GM21360 (cell line): ENCODE measurements at regions not wholly inside any gene's neighbourhood (a gene's known extent, or its start where the extent isn't known, plus 50 kb on each side); places are given as distances from the start of the nearest gene placed in this dataset.

Experiments used
- ATAC-seq: cut with Tn5 transposase; IDR thresholded peaks from one replicate; pipeline ENCODE4 v1.9.1; 2021; ENCODE audit warnings: mild to moderate bottlenecking, moderate library complexity; ENCODE audit not compliant: unreplicated experiment

DNA sequence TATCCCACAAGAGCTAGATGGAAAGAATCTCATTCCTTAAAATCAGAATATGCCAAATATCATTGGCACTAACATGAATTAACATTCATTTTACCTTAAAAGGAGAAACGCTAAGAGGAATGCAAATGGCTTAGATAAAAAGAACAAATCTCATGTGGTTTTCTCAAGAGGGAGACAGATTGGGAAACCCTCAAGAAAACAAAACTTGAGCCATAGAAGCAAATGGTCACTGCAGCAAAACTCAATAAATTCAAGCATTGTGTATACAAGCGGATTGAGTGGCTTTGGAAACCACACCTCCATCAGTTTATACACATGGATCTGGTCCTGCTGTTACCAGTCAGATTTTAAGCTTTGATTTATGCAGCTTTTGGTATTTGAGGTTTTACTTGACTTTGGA lies 1331.8 kb upstream of the ZEB2 start:
- no peak for ATAC-seq

- no peak for ATAC-seq
Measured at GRCh38 chr2:145849466-145849865, 1329.5 kb upstream of the ZEB2 start.

DNA sequence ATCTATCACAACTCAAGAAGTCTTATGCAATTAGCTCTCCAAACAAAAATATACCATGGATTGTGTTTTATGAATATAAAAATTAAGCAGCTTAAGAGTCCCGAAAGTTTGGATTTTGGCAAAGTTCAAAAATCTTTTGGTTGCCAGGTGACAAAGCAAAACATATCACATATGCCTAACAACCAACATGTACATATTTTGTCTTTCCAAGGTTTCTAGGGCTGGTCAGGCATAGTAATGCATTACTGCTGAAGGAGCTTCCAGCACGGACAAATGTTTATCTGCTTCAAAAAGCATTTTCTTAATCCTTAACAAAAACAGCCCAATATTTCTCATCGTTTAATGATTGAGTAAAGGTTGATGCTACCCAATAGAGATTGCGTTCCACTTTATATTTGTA lies 1327.1 kb upstream of the ZEB2 start:
- ATAC-seq: no peak

DNA sequence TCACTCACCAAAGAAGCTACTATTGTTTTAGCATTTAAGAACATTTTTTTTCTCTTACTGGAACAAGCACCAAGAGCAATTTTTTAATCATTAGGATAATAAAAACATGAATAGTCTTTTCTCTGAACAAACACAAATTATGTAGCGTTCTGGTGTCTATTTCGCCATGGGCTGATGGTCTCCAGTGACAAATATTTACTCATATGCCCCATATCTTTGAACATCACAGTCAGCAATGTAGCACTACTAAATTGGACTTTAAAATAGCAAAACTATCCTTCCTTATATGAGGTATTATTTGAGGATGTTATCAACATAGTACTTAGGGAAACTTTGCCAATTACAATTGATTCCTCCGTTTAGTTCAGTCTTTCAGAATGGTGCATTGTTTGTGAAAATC lies 1326.0 kb upstream of the ZEB2 start:
- no peak for ATAC-seq

- no peak for ATAC-seq
Measured at GRCh38 chr2:145845207-145845894, 1325.4 kb upstream of the ZEB2 start.

- no peak for ATAC-seq
Measured at GRCh38 chr2:145841973-145842372, 1322.1 kb upstream of the ZEB2 start.

GRCh38 chr2:145836986-145837385 lies 1317.1 kb upstream of the ZEB2 start:
- no peak for ATAC-seq

DNA sequence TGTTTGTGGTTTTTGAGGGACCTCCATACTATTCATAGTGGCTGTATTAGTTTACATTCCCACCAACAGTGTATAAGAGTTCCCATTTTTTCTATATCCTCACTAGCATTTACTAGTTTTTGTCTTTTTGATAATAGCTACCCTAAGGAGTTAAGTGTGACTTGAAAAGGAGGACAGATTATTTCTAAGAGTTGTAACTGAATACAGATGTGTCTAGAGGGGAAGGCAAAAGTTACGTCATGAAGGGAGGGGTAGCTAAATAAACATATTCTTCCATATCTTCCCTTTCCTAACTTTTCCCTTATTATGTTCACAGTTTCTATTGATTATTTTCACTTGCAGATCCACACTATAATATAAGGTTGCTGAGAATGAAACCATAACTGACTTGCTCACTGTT lies 1315.7 kb upstream of the ZEB2 start:
- no peak for ATAC-seq

DNA sequence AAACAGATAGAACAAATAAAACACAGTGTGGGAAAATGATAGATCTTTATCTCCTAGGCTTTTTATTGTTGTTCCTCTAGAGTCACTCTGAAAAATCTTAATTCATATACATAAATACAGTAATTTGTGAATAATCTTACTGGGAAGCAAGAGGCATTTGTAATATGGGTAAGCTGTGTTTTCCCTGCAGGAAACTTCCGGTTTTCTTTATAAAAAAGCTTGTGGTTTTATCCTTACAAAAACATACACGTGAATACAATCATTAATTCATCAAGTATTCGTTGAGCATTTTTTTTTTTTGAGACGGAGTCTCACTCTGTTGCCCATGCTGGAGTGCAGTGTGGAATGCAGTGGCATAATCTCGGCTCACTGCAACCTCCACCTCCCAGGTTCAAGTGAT lies 1312.8 kb upstream of the ZEB2 start:
- ATAC-seq: no peak

DNA sequence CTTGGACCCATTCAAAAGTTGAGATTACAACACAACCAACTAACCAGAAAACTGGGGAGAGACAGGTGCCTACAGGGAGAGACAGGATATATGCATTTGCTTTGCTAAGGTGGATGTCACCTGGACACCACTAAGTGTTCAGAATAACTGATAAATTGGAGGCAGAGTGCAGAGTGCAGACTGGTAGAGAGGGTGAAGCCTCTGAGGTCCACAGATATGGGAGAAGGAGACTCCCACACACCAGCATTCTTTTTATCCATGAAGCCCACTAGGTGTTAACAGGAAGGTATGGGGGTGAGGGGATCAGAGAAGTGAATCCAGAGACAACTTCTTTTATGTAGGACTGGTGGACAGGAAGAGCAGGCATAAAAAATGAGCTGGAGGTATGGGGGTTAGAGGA lies 1310.0 kb upstream of the ZEB2 start:
- no peak for ATAC-seq

- no peak for ATAC-seq
Measured at GRCh38 chr2:145827235-145827634, 1307.3 kb upstream of the ZEB2 start.

GRCh38 chr2:145824384-145824783 lies 1304.5 kb upstream of the ZEB2 start:
- no peak for ATAC-seq

DNA sequence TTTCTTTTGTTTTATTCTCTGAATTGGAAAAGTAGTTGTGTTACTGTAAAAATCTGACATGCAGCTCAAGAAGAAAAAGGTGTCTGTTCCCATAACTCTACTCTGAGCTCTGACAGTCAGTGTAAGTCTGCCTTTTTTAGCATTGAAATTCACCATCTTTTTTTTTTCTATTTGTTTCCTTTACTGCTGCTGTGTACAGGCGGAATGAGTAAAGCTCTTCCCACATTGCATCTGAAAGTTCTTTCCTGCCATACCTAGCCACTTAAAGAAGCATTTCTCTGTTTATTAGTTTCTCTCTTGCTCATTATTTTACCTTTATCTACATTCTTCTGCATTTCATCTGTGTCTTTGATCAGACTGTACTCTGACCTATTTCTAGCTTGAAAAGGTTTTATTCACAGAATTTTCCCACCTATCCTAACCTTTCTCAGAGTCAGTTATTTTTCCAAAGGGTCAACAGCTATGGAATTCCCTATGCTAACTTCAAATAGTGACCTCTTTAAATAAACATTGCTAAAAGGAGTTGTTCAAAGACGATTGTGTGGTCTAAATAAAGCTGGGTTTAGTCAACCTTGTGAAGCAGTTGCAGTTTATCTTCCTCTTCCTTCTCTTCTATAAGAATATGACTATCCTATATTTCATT lies 1303.1 kb upstream of the ZEB2 start:
- ATAC-seq: no peak

DNA sequence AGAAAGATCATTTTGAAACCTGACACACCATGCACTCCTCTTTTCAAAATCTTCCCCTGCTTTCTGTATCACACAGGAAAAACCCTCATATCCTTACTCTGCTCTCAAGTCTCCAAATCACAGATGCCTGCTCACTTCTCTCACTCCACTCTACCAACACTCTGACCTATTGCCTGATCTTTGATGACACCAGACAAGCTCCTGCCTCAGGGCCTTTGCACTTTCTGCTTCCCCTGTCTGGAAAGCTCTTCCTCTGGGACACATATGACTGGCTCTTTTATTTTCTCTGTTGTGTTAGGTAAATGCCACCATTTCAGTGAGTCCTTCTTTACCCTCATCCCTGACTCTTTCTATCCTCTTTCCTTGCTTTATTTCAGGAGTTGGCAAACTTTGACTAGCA lies 1300.7 kb upstream of the ZEB2 start:
- no peak for ATAC-seq

- no peak for ATAC-seq
Measured at GRCh38 chr2:145818890-145819504, 1299.1 kb upstream of the ZEB2 start.

DNA sequence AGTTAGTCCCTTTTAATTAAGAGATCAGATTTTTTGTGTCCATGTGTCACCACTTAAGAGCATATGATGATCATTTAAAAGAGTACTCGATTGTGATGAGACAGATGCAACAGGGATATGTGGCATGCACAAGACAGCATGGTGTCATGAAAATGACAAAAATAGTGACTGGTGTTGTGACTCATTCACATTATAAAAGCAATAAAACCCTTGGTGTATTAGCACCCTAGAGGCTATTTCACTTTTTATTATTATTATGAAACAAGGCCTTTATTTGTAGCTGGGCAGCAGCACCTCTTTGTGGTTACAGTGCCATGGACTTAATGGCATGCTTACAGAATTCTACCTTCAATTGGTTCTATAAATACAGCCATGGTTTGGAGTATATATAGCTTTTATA lies 1296.0 kb upstream of the ZEB2 start:
- ATAC-seq: no peak

GRCh38 chr2:145813481-145813880 lies 1293.6 kb upstream of the ZEB2 start:
- no peak for ATAC-seq

DNA sequence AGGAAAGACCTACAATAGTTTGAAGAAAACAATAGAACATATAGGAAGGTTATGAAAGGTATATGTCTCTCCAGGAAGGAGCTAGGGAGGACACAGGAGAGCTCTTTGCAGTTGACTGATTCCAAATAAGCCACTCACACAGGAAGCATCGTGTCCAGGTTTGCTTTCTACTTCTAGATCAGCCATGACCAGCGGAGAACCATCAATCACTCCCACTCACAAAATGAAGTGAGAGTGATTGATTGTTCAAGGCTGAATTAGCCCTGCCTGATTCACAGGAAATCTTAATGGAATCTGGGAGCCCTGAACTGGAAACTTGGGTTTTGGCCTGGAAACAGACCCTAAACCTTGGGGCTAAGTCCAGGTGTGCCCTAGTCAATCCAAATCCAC lies 1292.2 kb upstream of the ZEB2 start:
- no peak for ATAC-seq

GRCh38 chr2:145811276-145812164 lies 1291.6 kb upstream of the ZEB2 start:
- ATAC-seq: no peak

GRCh38 chr2:145807968-145808367 lies 1288.0 kb upstream of the ZEB2 start:
- ATAC-seq: no peak

DNA sequence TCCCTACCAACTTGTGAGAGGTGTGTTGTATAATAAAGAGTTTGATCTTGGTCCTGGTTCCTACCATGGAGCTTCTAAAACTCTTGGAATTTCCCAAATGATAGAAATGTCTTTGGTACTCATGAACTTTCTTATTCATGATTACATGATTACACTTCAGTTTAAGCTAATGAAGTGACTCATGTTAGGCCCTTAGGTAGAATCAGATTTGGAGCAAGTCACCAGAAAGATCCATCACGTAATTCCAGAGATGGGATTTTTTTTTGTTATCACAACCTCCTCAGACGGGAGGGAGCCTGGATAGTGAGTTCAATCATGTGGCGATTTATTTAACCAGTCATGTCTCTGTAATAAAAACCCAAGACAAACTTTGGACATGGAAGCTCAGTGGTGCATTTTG lies 1287.6 kb upstream of the ZEB2 start:
- no peak for ATAC-seq

GRCh38 chr2:145806546-145806945 lies 1286.6 kb upstream of the ZEB2 start:
- no peak for ATAC-seq
